ENCODE measurements at regions not wholly inside any gene's neighbourhood (a gene's known extent, or its start where the extent isn't known, plus 50 kb on each side); places are given as distances from the start of the nearest gene placed in this dataset.

DNA sequence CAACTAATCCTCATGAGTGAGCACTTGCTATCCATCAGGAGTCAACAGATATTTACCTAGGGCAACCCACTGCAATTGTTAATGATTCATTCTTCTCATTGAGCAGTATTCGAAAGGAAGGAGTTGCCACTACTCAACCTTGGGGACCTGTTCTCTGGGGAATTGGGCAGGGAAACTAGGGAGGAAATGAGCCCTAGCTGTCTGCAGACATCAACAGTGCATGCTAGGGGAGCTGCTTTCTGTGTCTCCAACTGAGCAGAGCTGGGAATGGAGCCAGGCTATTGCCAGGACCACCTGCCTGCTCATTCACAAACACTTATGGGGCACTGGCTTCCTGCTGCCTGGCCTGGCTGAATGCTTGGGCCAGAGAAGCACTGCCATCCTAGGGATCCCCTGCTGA is 183.4 kb downstream of the TMEM38B start:
- TF ChIP-seq, protein P1, sequence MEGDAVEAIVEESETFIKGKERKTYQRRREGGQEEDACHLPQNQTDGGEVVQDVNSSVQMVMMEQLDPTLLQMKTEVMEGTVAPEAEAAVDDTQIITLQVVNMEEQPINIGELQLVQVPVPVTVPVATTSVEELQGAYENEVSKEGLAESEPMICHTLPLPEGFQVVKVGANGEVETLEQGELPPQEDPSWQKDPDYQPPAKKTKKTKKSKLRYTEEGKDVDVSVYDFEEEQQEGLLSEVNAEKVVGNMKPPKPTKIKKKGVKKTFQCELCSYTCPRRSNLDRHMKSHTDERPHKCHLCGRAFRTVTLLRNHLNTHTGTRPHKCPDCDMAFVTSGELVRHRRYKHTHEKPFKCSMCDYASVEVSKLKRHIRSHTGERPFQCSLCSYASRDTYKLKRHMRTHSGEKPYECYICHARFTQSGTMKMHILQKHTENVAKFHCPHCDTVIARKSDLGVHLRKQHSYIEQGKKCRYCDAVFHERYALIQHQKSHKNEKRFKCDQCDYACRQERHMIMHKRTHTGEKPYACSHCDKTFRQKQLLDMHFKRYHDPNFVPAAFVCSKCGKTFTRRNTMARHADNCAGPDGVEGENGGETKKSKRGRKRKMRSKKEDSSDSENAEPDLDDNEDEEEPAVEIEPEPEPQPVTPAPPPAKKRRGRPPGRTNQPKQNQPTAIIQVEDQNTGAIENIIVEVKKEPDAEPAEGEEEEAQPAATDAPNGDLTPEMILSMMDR (conservative IDR thresholded peaks at IDR 0.05; ENCODE audit: low read depth, low read length) = no peak
- TF ChIP-seq EZH2 (IDR thresholded peaks at IDR 0.05; ENCODE audit: low read length, unreplicated experiment) = no peak
- no peak for TF ChIP-seq EZH2phosphoT487 (IDR thresholded peaks at IDR 0.05; ENCODE audit: borderline replicate concordance, low read length)
